ENCODE measurements at regions not wholly inside any gene's neighbourhood (a gene's known extent, or its start where the extent isn't known, plus 50 kb on each side); places are given as distances from the start of the nearest gene placed in this dataset.

DNA sequence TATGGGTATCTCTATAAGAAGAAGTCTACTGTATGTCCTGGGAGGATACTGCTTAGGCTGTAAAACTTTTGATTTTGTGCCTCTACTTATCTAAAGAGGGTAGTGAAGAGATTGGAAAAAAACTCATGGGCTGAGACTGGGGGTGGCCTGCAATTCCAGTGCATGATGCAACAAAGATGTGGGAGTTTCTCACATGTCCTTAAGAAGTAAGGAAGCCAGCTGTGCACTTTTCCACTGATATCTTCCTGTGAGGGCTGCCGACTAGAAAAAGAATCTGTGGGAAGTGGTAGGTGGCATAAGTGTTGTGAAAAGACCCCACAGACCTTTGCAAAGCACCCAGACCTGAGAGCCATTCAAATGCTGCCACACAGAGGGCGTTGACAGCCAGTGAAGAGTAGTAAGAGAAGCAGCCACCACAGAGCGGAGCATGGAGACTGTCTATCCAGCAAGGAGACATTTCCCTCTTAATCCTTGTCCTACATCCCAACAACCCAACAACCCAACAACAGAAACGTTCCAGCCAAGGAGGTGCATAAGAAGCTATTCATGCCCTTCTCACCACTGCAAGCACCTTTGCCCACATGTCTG, 65.1 kb downstream of the PFDN4 start:
- Histone ChIP-seq H3K4me3 (ENCODE audit: low read length in 3 of 3) (no peak overlapping the region), H3K4me1 (ENCODE audit: control insufficient read depth in 2 of 3, insufficient read depth in 2 of 3, low read depth in 1 of 3, low read length in 3 of 3) (no peaks in the 10 kb centered on the region), H3K9me3 (ENCODE audit: control insufficient read depth in 2 of 3, insufficient read depth in 1 of 3, low read length in 3 of 3) (no peaks in the 10 kb centered on the region), H3K27ac (ENCODE audit: low read depth in 2 of 2, low read length in 2 of 2) (no peak overlapping the region), H3K9ac (ENCODE audit: low read length in 3 of 3) (no peak overlapping the region), H3K36me3 (ENCODE audit: control insufficient read depth in 2 of 3, insufficient read depth in 3 of 3, low read length in 3 of 3) (no peaks in the 10 kb centered on the region), H3K27me3 (ENCODE audit: control insufficient read depth, insufficient read depth, low read length) (no peaks in the 10 kb centered on the region)
- TF ChIP-seq CTCF (IDR thresholded peaks at IDR 0.05; ENCODE audit: borderline replicate concordance, extremely low read depth, insufficient read depth), result no peak
- DNase-seq (no peak), FAIRE-seq (no peak)
- intact Hi-C loops (cut with DNase I), result no loop called here

GRCh38 chr20:54275359-54276111, 67.6 kb downstream of the PFDN4 start:
- no peak overlapping the region for H3K9ac ChIP-seq (ENCODE audit: low read length in 3 of 3)
- no peaks in the 10 kb centered on the region for H3K36me3 ChIP-seq (ENCODE audit: control insufficient read depth in 2 of 3, insufficient read depth in 3 of 3, low read length in 3 of 3)
- DNase-seq, result no peak
- no peaks in the 10 kb centered on the region for H3K9me3 ChIP-seq (ENCODE audit: control insufficient read depth in 2 of 3, insufficient read depth in 1 of 3, low read length in 3 of 3)
- H3K4me3 ChIP-seq (ENCODE audit: low read length in 3 of 3), result no peak overlapping the region
- no peaks in the 10 kb centered on the region for H3K4me1 ChIP-seq (ENCODE audit: control insufficient read depth in 2 of 3, insufficient read depth in 2 of 3, low read depth in 1 of 3, low read length in 3 of 3)
- H3K27ac ChIP-seq (ENCODE audit: low read depth in 2 of 2, low read length in 2 of 2), result no peak overlapping the region
- intact Hi-C loops (cut with DNase I), result no loop called here
- no peak for FAIRE-seq
- H3K27me3 ChIP-seq (ENCODE audit: control insufficient read depth, insufficient read depth, low read length), result no peaks in the 10 kb centered on the region
- TF ChIP-seq CTCF (IDR thresholded peaks at IDR 0.05; ENCODE audit: borderline replicate concordance, extremely low read depth, insufficient read depth), result no peak

DNA sequence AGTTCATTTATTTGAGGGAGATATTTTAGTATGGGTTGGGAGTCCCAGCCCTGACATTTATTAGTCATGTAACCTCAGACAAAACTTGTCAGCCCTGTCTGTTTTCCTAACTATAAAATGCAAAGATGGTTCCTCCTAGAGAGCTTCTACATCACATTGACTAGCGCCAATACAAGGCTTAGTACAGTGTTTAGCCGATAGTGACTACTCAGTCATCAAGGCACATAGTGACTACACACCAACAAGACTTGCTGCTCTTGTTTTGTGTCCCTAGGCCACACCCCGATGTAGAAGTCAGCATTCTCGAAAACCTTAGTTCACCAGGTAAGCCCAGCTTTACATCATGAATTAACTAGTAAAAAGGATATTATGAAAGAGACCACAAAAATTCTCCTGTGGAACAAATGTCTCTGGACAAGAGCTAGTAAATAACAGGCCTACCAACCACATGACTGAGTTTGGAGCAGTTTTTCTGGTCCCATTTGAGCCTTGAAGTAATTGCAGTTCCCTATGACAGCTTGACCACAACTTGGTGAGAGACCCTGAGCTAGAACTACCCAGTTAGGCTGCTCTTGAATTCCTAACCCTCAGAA, 68.8 kb downstream of the PFDN4 start:
- intact Hi-C loops (cut with DNase I), result no loop called here
- FAIRE-seq, result no peak
- no peak overlapping the region for H3K27ac ChIP-seq (ENCODE audit: low read depth in 2 of 2, low read length in 2 of 2)
- DNase-seq, result no peak
- H3K36me3 ChIP-seq (ENCODE audit: control insufficient read depth in 2 of 3, insufficient read depth in 3 of 3, low read length in 3 of 3), result no peaks in the 10 kb centered on the region
- no peak for TF ChIP-seq CTCF (IDR thresholded peaks at IDR 0.05; ENCODE audit: borderline replicate concordance, extremely low read depth, insufficient read depth)
- no peaks in the 10 kb centered on the region for H3K27me3 ChIP-seq (ENCODE audit: control insufficient read depth, insufficient read depth, low read length)
- H3K9ac ChIP-seq (ENCODE audit: low read length in 3 of 3), result no peak overlapping the region
- H3K4me1 ChIP-seq (ENCODE audit: control insufficient read depth in 2 of 3, insufficient read depth in 2 of 3, low read depth in 1 of 3, low read length in 3 of 3), result no peaks in the 10 kb centered on the region
- H3K4me3 ChIP-seq (ENCODE audit: low read length in 3 of 3), result no peak overlapping the region
- no peaks in the 10 kb centered on the region for H3K9me3 ChIP-seq (ENCODE audit: control insufficient read depth in 2 of 3, insufficient read depth in 1 of 3, low read length in 3 of 3)
